Peyer's patch (tissue), 4 donors: ENCODE measurements at regions not wholly inside any gene's neighbourhood (a gene's known extent, or its start where the extent isn't known, plus 50 kb on each side); places are given as distances from the start of the nearest gene placed in this dataset.
A peak's percentile ranks its signal among the peaks of the same experiment; 100 is the strongest.

Experiments used
- DNase-seq, 3 donors: peaks; one replicate each; pipeline ENCODE4 v3.0.0-alpha.2; 2017 to 2019
- H3K27ac ChIP-seq, 4 donors: fragments of 200-600 bp; sonication (generic); one replicate each; pipeline ENCODE4 v1.5.1; 2016 to 2019
- H3K27me3 ChIP-seq, 2 donors: fragments of 200-600 bp; sonication (generic); one replicate each; pipeline ENCODE4 v1.5.1; 2019
- H3K36me3 ChIP-seq, 3 donors: fragments of 200-600 bp; sonication (generic); one replicate each; pipeline ENCODE4 v1.5.1; 2016 to 2019
- H3K4me1 ChIP-seq, 4 donors: fragments of 200-600 bp; sonication (generic); one replicate each; pipeline ENCODE4 v1.5.1; 2016 to 2019
- H3K4me3 ChIP-seq, 4 donors: fragments of 200-600 bp; sonication (generic); 1 replicate in 3 of 4; 2 replicates in 1 of 4; pipeline ENCODE4 v1.5.1; 2016 to 2019; ENCODE audit warnings: mild to moderate bottlenecking in 1 of 4
- H3K9me3 ChIP-seq, 4 donors: fragments of 200-600 bp; sonication (generic); one replicate each; pipeline ENCODE4 v1.5.1; 2016 to 2019; ENCODE audit warnings: mild to moderate bottlenecking in 1 of 4
- CTCF ChIP-seq, 6 experiments: fragments of 450-650 bp in 4 of 6; fragments of 200-600 bp in 2 of 6; sonication (generic) in 1 of 6; IDR thresholded peaks; one replicate each; pipeline ENCODE4 v1.5.1; 2017 to 2019; ENCODE audit warnings: antibody characterized with exemption in 6 of 6, mild to moderate bottlenecking in 3 of 6, moderate library complexity in 1 of 6
- POLR2A ChIP-seq, 2 donors: fragments of 450-650 bp; IDR thresholded peaks; one replicate each; pipeline ENCODE4 v1.5.1; 2017; ENCODE audit warnings: antibody characterized with exemption in 2 of 2, mild to moderate bottlenecking in 2 of 2, moderate library complexity in 2 of 2

- Histone ChIP-seq H3K9me3 (no peaks in the 10 kb centered on the region), H3K36me3 (no peaks in the 10 kb centered on the region), H3K4me3 (no peak overlapping the region), H3K27me3 (no peaks in the 10 kb centered on the region), H3K4me1 (no peaks in the 10 kb centered on the region), H3K27ac (no peak overlapping the region)
- TF ChIP-seq POLR2A (IDR thresholded peaks at IDR 0.05) (no peak), CTCF (IDR thresholded peaks at IDR 0.05) (no peak)
- DNase-seq = no peak
These were observed 115.5 kb downstream of the TWIST2 start for GRCh38 chr2:238963161-238963970.

GRCh38 chr2:238963971-238964328 lies 116.1 kb downstream of the TWIST2 start:
- Histone ChIP-seq H3K4me3 (no peak overlapping the region), H3K9me3 (no peaks in the 10 kb centered on the region), H3K4me1 (no peaks in the 10 kb centered on the region), H3K36me3 (no peaks in the 10 kb centered on the region), H3K27me3 (no peaks in the 10 kb centered on the region), H3K27ac (no peak overlapping the region)
- DNase-seq = no peak
- TF ChIP-seq CTCF (IDR thresholded peaks at IDR 0.05) (no peak), POLR2A (IDR thresholded peaks at IDR 0.05) (no peak)

- no peak for TF ChIP-seq POLR2A (IDR thresholded peaks at IDR 0.05)
- TF ChIP-seq CTCF (IDR thresholded peaks at IDR 0.05) = no peak
- Histone ChIP-seq H3K36me3 (no peaks in the 10 kb centered on the region), H3K4me1 (no peaks in the 10 kb centered on the region), H3K27ac (no peak overlapping the region), H3K4me3 (no peak overlapping the region), H3K27me3 (no peaks in the 10 kb centered on the region), H3K9me3 (no peaks in the 10 kb centered on the region)
- peak in 1 of 3 donors; percentile 32 for DNase-seq
These were observed 116.7 kb downstream of the TWIST2 start for GRCh38 chr2:238964544-238965067.

GRCh38 chr2:238965371-238966071 lies 117.6 kb downstream of the TWIST2 start:
- Histone ChIP-seq H3K27ac (no peak overlapping the region), H3K4me1 (no peaks in the 10 kb centered on the region), H3K9me3 (no peaks in the 10 kb centered on the region), H3K27me3 (no peaks in the 10 kb centered on the region), H3K4me3 (no peak overlapping the region), H3K36me3 (no peaks in the 10 kb centered on the region)
- TF ChIP-seq POLR2A (IDR thresholded peaks at IDR 0.05) (no peak), CTCF (IDR thresholded peaks at IDR 0.05) (no peak)
- peak in 1 of 3 donors; percentile 30 for DNase-seq

- TF ChIP-seq CTCF (IDR thresholded peaks at IDR 0.05) (no peak), POLR2A (IDR thresholded peaks at IDR 0.05) (no peak)
- no peak overlapping the region for H3K4me3 ChIP-seq
- H3K36me3 ChIP-seq = no peaks in the 10 kb centered on the region
- H3K27ac ChIP-seq = no peak overlapping the region
- DNase-seq = peak in 1 of 3 donors; percentile 29
- H3K4me1 ChIP-seq = no peaks in the 10 kb centered on the region
- no peaks in the 10 kb centered on the region for H3K27me3 ChIP-seq
- no peaks in the 10 kb centered on the region for H3K9me3 ChIP-seq
These were observed 118.4 kb downstream of the TWIST2 start for GRCh38 chr2:238966072-238966937.
